BLaER1 treated with 17β-estradiol and CSF1 and Interleukin-3, amounts not matched to agents 10 nM and 100 nM (cell line): ENCODE measurements at regions not wholly inside any gene's neighbourhood (a gene's known extent, or its start where the extent isn't known, plus 50 kb on each side); places are given as distances from the start of the nearest gene placed in this dataset.
"Not testable (repeated sequence)": the region's sequence is repeated elsewhere in the genome, so short reads cannot be mapped to it uniquely, and the experiment has no call there.

Experiments used
- H3K27ac ChIP-seq, 11 experiments: shearing (Covaris generic); formaldehyde crosslinking; 2 replicates each; pipeline ENCODE4 v1.8.1; 2022
- H3K27me3 ChIP-seq, 11 experiments: shearing (Covaris generic); formaldehyde crosslinking; 2 replicates each; pipeline ENCODE4 v1.8.1; 2022
- H3K36me3 ChIP-seq, 11 experiments: shearing (Covaris generic); formaldehyde crosslinking; 2 replicates each; pipeline ENCODE4 v1.8.1; 2022
- H3K4me1 ChIP-seq, 10 experiments: shearing (Covaris generic); formaldehyde crosslinking; 2 replicates each; pipeline ENCODE4 v1.8.1; 2022
- H3K4me2 ChIP-seq, 11 experiments: shearing (Covaris generic); formaldehyde crosslinking; 2 replicates each; pipeline ENCODE4 v1.8.1; 2022
- H3K4me3 ChIP-seq, 10 experiments: shearing (Covaris generic); formaldehyde crosslinking; 2 replicates each; pipeline ENCODE4 v1.8.1; 2022
- H3K9ac ChIP-seq, 11 experiments: shearing (Covaris generic); formaldehyde crosslinking; 2 replicates each; pipeline ENCODE4 v1.8.1; 2022
- H3K9me3 ChIP-seq, 11 experiments: shearing (Covaris generic); formaldehyde crosslinking; replicated peaks in 1 of 11; 2 replicates each; pipeline ENCODE4 v1.8.1; 2022
- H4K20me1 ChIP-seq, 11 experiments: shearing (Covaris generic); formaldehyde crosslinking; 2 replicates each; pipeline ENCODE4 v1.8.1; 2022
- Cebpa-rat ChIP-seq, 11 experiments: shearing (Covaris generic); IDR thresholded peaks; 2 replicates each; pipeline ENCODE4 v1.8.1; 2022

DNA sequence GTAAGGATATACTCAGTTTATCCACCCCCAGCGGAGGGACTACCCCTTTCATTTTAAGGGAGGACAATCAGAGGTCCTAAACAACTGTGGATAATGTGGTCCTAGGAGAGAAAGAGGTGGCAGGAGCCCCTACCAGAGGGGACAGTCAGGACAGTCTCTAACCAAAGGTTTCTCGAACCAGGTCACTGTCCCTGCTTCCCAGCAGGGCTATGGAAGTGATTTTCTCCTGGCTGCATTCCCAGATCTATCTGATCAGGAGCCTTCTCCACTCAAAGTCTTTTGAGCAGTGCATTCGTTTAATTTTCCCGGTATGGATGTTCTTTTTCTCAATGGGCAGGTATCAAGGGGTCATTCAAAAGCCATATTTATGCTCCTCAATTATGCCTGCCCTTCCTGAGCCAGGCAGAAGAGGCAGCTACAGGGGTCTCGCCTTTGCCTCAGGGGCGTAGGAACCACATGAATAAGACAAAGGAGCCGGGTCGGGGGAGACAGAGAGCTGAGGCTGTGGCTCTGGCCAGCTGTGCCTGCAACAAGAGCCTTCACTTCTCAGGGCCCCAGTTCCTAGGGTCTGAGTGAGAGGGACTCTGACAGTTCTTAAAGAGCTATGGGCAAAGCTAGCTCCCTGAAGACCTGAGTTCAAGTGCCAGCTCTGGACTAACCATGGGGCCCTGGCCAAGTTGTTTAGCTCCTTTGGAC is 62.5 kb upstream of the DMRTB1 start:
- no peak overlapping the region for H3K27ac ChIP-seq

DNA sequence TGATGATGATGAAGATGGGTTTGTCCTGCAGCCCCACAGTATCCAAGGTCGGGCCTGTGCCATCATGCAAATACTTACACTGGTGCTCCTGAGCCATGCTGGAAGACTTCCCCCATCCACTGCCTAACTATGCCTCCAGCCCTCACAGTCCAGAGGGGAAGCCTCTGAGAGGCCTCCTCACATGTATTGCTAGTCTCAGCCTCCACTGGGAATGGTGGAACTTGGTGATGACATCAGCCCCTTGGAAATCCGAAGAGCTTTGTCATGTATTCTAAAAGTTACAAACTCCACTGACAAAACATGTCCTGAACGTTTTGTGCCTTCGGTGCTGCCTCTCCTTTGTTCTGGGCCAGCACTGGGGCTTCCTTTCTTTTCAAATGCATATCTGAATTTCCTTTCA is 61.1 kb upstream of the DMRTB1 start:
- H4K20me1 ChIP-seq: no peaks in the 10 kb centered on the region; a peak in 1 of 22 replicates
- no peak overlapping the region for H3K4me2 ChIP-seq
- H3K4me1 ChIP-seq: peaks cover 0 to 17% (median 6%) of the 10 kb centered on the region in 10 experiments; a peak in 10 of 20 replicates
- peaks cover 0 to 13% (median 11%) of the 10 kb centered on the region in 11 experiments; a peak in 16 of 22 replicates for H3K9me3 ChIP-seq
- no peak overlapping the region for H3K4me3 ChIP-seq
- no peaks in the 10 kb centered on the region for H3K27me3 ChIP-seq
- H3K9ac ChIP-seq: no peak overlapping the region
- no peak for TF ChIP-seq Cebpa-rat (IDR thresholded peaks at IDR 0.05)
- no peak overlapping the region for H3K27ac ChIP-seq
- no peaks in the 10 kb centered on the region for H3K36me3 ChIP-seq

More for the DNA sequence above, 62.5 kb upstream of the DMRTB1 start:
- no peak for TF ChIP-seq Cebpa-rat (IDR thresholded peaks at IDR 0.05)
- no peaks in the 10 kb centered on the region; a peak in 1 of 22 replicates for H4K20me1 ChIP-seq
- H3K4me1 ChIP-seq: peaks cover 0 to 13% (median 6%) of the 10 kb centered on the region in 10 experiments; a peak in 9 of 20 replicates
- H3K4me2 ChIP-seq: no peak overlapping the region
- no peaks in the 10 kb centered on the region for H3K36me3 ChIP-seq
- H3K9me3 ChIP-seq: no peaks in the 10 kb centered on the region
- no peaks in the 10 kb centered on the region for H3K27me3 ChIP-seq
- H3K9ac ChIP-seq: no peak overlapping the region
- no peak overlapping the region for H3K4me3 ChIP-seq

DNA sequence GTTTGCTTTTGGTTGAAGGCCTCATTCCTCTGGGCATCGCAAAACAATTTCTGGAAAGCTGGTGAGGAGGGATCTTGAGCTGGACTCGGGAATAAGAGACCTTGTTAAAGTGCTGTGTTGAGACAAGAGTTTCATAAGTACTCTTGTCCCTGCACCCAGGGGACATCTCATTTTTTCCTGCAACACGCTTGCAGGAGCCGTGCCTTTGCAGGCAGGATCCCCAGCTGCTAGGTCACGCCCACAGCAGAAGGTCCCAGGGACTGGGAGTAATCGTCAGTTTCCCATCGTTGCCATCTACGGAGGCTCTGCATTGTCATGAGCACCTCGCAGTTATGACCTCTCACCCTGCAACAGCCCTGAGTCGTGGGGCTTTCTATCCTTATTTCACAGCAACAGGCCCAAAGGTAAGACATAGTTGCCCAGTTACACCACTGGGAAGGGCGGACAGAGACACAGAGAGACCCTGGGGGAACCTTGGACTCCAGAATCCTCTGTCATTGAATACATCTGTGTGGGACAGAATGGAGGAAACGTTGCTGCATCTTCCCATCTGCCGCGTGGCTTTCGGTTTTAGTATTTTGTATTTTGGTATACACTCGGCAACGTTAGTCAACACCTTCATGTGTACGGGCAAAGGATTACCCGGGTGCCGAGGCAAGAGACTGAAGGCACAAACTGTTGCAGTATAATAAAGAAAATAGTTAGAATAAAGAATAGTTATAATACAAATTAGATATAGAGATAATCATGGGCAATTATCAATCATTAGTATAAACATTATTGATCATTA is 60.4 kb upstream of the DMRTB1 start:
- H3K27me3 ChIP-seq: no peaks in the 10 kb centered on the region
- H3K4me3 ChIP-seq: no peak overlapping the region
- peaks cover 0 to 14% (median 12%) of the 10 kb centered on the region in 11 experiments; a peak in 16 of 22 replicates for H3K9me3 ChIP-seq
- no peaks in the 10 kb centered on the region for H3K36me3 ChIP-seq
- no peak overlapping the region for H3K9ac ChIP-seq
- H3K4me1 ChIP-seq: peaks cover 0 to 17% (median 6%) of the 10 kb centered on the region in 10 experiments; a peak in 10 of 20 replicates
- no peak for TF ChIP-seq Cebpa-rat (IDR thresholded peaks at IDR 0.05)
- no peaks in the 10 kb centered on the region; a peak in 1 of 22 replicates for H4K20me1 ChIP-seq
- H3K27ac ChIP-seq: no peak overlapping the region
- peak overlapping the region in 2 of 11 experiments; percentile 11 to 20; a peak in 1 of 22 replicates for H3K4me2 ChIP-seq

DNA sequence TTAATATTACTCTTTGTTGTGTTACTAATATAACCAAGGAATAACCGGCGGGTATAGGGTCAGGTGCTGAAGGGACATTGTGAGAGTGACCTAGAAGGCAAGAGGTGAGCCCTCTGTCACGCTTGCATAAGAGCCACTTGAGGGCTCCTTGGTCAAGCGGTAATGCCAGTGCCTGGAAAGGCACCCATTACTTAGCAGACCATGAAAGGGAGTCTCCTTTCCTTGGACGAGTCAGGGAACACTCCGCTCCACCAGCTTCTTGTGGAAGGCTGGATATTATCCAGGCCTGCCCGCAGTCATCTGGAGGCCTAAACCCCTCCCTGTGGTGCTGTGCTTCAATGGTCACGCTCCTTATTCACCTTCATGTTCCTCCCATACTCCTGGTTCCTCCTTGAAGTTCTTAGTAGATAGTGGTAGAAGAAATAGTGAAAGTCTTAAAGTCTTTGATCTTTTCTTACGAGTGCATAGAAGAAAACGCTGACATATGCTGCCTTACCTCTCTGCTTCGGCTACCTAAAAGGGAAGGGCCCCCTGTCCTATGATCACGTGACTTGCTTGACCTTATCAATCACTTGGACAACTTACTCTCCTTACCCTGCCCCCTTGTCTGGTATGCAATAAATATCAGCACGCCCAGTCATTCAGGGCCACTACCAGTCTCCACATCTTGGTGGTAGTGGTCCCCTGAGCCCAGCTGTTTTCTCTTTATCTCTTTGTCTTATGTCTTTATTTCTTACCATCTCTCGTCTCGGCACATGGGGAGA is 59.6 kb upstream of the DMRTB1 start:
- not testable (repeated sequence) for H3K4me2 ChIP-seq, H3K27ac ChIP-seq, H3K27me3 ChIP-seq, H4K20me1 ChIP-seq, H3K36me3 ChIP-seq, H3K4me3 ChIP-seq, H3K9ac ChIP-seq
- peaks cover 0 to 17% (median 6%) of the 10 kb centered on the region in 10 experiments; a peak in 10 of 20 replicates for H3K4me1 ChIP-seq
- H3K9me3 ChIP-seq: peaks cover 0 to 14% (median 12%) of the 10 kb centered on the region in 11 experiments; a peak in 16 of 22 replicates

DNA sequence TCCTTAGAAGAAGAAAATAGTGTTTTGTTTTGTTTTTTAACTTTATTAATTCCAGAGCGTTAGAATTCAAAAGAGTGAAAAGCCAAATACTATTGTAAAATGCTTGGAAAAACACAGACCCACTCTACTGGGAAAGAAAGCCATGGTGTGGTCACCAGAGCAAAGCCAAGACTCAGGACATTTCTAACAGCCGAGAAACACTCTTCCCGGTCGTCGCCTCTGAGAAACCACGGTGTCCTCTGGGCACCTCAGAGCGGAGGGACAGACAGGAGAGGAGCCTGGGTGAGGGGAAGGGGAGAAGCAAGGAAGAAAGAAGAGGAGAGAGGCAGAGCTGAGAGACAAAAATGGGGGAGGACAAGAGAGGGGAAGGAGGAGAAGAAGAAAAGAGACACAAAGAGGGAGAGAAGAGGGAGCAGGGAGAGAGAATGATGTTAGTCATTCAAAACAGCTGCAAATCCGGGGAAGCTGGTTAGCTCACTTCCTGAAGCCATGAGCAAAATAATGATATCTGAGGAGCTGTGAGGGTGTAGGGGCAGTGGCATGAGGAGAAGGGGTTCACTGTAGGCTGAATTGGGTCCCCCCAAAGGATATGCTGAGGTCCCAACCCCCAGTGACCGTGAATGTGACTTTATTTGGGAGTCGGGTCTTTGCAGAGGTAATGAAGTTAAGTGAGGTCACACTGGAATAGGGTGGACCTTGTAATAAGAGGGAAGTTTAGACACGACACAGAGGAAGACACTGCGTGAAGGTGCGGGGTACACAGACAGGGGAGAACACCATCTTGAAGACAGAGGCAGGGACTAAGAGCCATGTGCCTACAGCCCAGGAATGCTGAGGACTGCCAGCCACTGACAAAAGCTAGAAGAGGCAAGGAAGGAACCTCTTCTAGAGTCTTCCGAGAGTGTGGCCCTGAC is 58.2 kb upstream of the DMRTB1 start:
- no peak overlapping the region for H3K4me3 ChIP-seq
- H4K20me1 ChIP-seq: no peaks in the 10 kb centered on the region; a peak in 1 of 22 replicates
- no peak overlapping the region for H3K9ac ChIP-seq
- no peak overlapping the region for H3K27ac ChIP-seq
- H3K4me1 ChIP-seq: peaks cover 0 to 17% (median 6%) of the 10 kb centered on the region in 10 experiments; a peak in 10 of 20 replicates
- no peaks in the 10 kb centered on the region for H3K27me3 ChIP-seq
- peaks cover 0 to 14% (median 12%) of the 10 kb centered on the region in 11 experiments; a peak in 16 of 22 replicates for H3K9me3 ChIP-seq
- TF ChIP-seq Cebpa-rat (IDR thresholded peaks at IDR 0.05): no peak
- no peaks in the 10 kb centered on the region for H3K36me3 ChIP-seq
- H3K4me2 ChIP-seq: peak overlapping the region in 6 of 11 experiments; percentile 5 to 52 (median 37); a peak in 7 of 22 replicates

DNA sequence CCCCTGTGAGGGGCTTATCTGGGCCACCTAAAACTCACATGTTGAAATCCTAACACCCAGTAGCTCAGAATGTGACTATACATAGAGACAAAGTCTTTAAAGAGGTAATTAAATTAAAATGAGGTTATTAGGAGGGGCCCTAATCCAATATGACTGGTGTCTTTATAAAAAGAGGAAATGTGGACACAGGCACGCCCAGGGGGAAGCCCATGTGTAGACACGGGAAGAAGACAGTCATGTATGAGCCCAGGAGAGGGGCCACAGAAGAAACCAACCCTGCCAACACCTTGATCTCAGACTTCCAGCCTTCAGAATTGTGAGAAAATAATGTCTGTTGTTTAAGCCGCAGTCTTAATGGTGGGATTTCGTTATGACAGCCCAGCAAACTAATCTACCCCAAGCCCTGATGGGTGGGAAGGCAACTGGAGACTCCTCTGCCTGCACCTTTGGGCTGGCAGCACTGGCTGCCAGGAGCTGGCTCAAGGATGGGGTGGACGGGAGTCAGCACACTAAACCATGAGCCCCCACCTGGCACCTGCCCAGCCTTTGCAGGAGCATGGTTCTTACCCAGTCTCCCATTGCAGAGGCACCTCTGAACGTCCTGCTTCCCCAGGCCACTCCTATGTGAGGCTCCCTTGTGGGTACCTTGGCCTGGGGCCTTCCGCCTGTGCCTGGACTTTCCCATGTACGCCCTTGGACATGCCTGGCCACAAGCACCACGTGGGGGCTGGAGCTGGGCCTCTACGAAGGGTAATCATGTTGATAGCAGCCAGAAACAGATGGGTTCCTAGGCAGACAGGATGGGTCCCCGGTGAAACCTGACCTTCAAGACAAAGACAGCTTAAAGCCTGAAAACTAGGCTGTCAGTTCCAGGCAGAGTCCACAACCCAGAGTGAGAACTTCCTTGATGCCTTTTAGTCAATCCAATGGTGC is 57.1 kb upstream of the DMRTB1 start:
- peaks cover 0 to 14% (median 12%) of the 10 kb centered on the region in 11 experiments; a peak in 16 of 22 replicates for H3K9me3 ChIP-seq
- peak overlapping the region in 5 of 11 experiments; percentile 16 to 52 (median 39); a peak in 7 of 22 replicates for H3K4me2 ChIP-seq
- TF ChIP-seq Cebpa-rat (IDR thresholded peaks at IDR 0.05): no peak
- no peak overlapping the region for H3K9ac ChIP-seq
- no peak overlapping the region for H3K4me3 ChIP-seq
- no peaks in the 10 kb centered on the region for H4K20me1 ChIP-seq
- H3K27ac ChIP-seq: no peak overlapping the region
- no peaks in the 10 kb centered on the region for H3K27me3 ChIP-seq
- H3K4me1 ChIP-seq: peaks cover 0 to 17% (median 6%) of the 10 kb centered on the region in 10 experiments; a peak in 10 of 20 replicates
- no peaks in the 10 kb centered on the region for H3K36me3 ChIP-seq

DNA sequence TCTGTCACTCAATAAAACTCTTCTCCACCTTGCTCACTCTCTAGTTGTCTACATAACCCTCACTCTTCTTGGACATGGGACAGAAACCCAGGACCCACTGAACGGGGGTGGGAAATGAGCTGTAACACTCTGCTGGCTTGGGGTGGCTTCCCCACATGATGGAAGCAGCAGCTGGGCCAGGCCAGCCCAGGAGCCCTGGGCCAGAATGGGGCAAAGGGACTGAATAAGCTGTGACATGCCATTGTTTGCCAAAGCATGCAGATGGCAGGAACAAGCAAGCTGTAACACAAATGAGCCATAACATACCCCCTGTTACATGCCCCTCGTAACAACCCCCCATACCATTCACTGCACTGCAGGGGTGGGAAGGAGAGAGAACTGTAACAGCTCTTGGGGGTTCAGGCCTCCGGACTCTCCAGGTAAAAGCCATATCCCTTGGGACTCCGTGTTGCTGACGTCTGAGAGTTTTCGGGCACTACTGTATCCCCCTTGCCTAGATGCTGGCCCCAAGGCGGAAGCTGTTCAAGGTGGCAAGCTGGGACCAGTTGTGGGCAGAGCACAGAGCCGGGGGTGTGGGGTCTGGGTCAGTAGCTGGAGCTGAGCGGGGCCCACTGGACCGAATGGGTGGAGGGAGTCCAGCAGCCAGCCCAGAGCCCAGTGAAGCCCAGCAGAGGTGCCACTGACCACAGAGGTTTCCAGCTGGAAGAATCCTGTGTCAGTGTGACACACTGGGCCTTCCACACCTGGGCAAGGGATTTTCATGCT is 56.1 kb upstream of the DMRTB1 start:
- Histone ChIP-seq H3K4me1 (peaks cover 0 to 17% (median 6%) of the 10 kb centered on the region in 10 experiments; a peak in 10 of 20 replicates), H3K9ac (no peak overlapping the region), H3K27ac (no peak overlapping the region), H3K4me2 (no peak overlapping the region), H4K20me1 (no peaks in the 10 kb centered on the region), H3K4me3 (no peak overlapping the region), H3K9me3 (peaks cover 0 to 14% (median 12%) of the 10 kb centered on the region in 11 experiments; a peak in 16 of 22 replicates), H3K36me3 (no peaks in the 10 kb centered on the region), H3K27me3 (no peaks in the 10 kb centered on the region)
- no peak for TF ChIP-seq Cebpa-rat (IDR thresholded peaks at IDR 0.05)
